Urothelium cell line (cell line): ENCODE measurements at regions not wholly inside any gene's neighbourhood (a gene's known extent, or its start where the extent isn't known, plus 50 kb on each side); places are given as distances from the start of the nearest gene placed in this dataset.
"Not testable (repeated sequence)": the region's sequence is repeated elsewhere in the genome, so short reads cannot be mapped to it uniquely, and the experiment has no call there.

Source experiments
- DNase-seq: peaks from one replicate; pipeline ENCODE4 v3.0.0; 2011; ENCODE audit warnings: low spot score, mixed read lengths
- FAIRE-seq: peaks from 2 replicates; lab custom pipeline; 2011; peaks lifted over from hg19 to GRCh38; lab: Jason Lieb, UNC

GRCh38 chr1:30148676-30149075 lies 574.7 kb downstream of the MATN1 start:
- FAIRE-seq, result no peak
- DNase-seq, result no peak

- no peak for DNase-seq
- FAIRE-seq, result peak; percentile 5
Measured at GRCh38 chr1:30147188-30147587, 576.2 kb downstream of the MATN1 start.

GRCh38 chr1:30146448-30146847 lies 576.9 kb downstream of the MATN1 start:
- DNase-seq (no peak), FAIRE-seq (no peak)

- DNase-seq, result no peak
- no peak for FAIRE-seq
Measured at GRCh38 chr1:30145723-30146303, 577.6 kb downstream of the MATN1 start.

- FAIRE-seq (no peak), DNase-seq (no peak)
Measured at GRCh38 chr1:30144831-30145230, 578.6 kb downstream of the MATN1 start.

- FAIRE-seq (no peak), DNase-seq (no peak)
Measured at GRCh38 chr1:30143517-30143916, 579.9 kb downstream of the MATN1 start.

GRCh38 chr1:30140566-30140965 lies 582.8 kb downstream of the MATN1 start:
- DNase-seq (no peak), FAIRE-seq (no peak)

- no peak for DNase-seq
- no peak for FAIRE-seq
Measured at GRCh38 chr1:30138891-30139290, 584.5 kb downstream of the MATN1 start.

GRCh38 chr1:30137001-30137400 lies 586.4 kb downstream of the MATN1 start:
- DNase-seq, result no peak
- FAIRE-seq, result no peak

GRCh38 chr1:30135698-30136097 lies 587.7 kb downstream of the MATN1 start:
- FAIRE-seq (no peak), DNase-seq (no peak)

GRCh38 chr1:30134466-30135217 lies 588.7 kb downstream of the MATN1 start:
- FAIRE-seq (no peak), DNase-seq (no peak)

- FAIRE-seq (no peak), DNase-seq (no peak)
Measured at GRCh38 chr1:30133414-30134055, 589.9 kb downstream of the MATN1 start.

- FAIRE-seq, result no peak
- no peak for DNase-seq
Measured at GRCh38 chr1:30132602-30133286, 590.6 kb downstream of the MATN1 start.

GRCh38 chr1:30130566-30130965 lies 592.8 kb downstream of the MATN1 start:
- DNase-seq, FAIRE-seq: not testable (repeated sequence)

- DNase-seq, result no peak
- FAIRE-seq, result no peak
Measured at GRCh38 chr1:30130099-30130498, 593.3 kb downstream of the MATN1 start.

GRCh38 chr1:30129421-30130055 lies 593.8 kb downstream of the MATN1 start:
- FAIRE-seq (no peak), DNase-seq (no peak)

GRCh38 chr1:30129001-30129408 lies 594.4 kb downstream of the MATN1 start:
- DNase-seq (no peak), FAIRE-seq (no peak)

GRCh38 chr1:30126848-30127247 lies 596.5 kb downstream of the MATN1 start:
- no peak for DNase-seq
- FAIRE-seq, result no peak

- DNase-seq (no peak), FAIRE-seq (no peak)
Measured at GRCh38 chr1:30125821-30126170, 597.6 kb downstream of the MATN1 start.

GRCh38 chr1:30125021-30125820 lies 598.2 kb downstream of the MATN1 start:
- no peak for DNase-seq
- FAIRE-seq, result no peak
